AG04450 (cell line): ENCODE measurements at regions not wholly inside any gene's neighbourhood (a gene's known extent, or its start where the extent isn't known, plus 50 kb on each side); places are given as distances from the start of the nearest gene placed in this dataset.

Experiments used
- CTCF ChIA-PET: fragments of 300-600, 350-600 bp; formaldehyde crosslinking; extraction: SDS; loops from one replicate; lab custom pipeline; 2022; ENCODE audit warnings: antibody characterized with exemption, inconsistent platforms; lab: Charles Lee
- POLR2A ChIA-PET: fragments of 350-600 bp; formaldehyde crosslinking; extraction: SDS; loops from one replicate; lab custom pipeline; 2021; ENCODE audit warnings: antibody characterized with exemption, inconsistent platforms; lab: Yijun Ruan, JAX
- DNase-seq: peaks from one replicate; pipeline ENCODE4 v3.0.0-alpha.2; 2011; ENCODE audit warnings: low read depth, low spot score
- H3K27ac ChIP-seq: one replicate; pipeline ENCODE4 v1.5.1; 2012; ENCODE audit warnings: low read depth, low read length, control low read depth
- H3K27me3 ChIP-seq: one replicate; pipeline ENCODE4 v1.6.0; 2012; ENCODE audit warnings: low read length; ENCODE audit not compliant: control insufficient read depth, insufficient read depth
- H3K4me3 ChIP-seq: 2 replicates; pipeline ENCODE4 v1.5.1; 2011; ENCODE audit warnings: mild to moderate bottlenecking, low read depth, low read length, control low read depth
- H3K9me3 ChIP-seq: 2 replicates; pipeline ENCODE4 v1.5.1; 2012; ENCODE audit warnings: low read length; ENCODE audit not compliant: control insufficient read depth, insufficient read depth
- TF ChIP-seq, protein P1 (sequence below): IDR thresholded peaks from 2 replicates; pipeline ENCODE4 v1.5.1; 2011; ENCODE audit warnings: low read depth, low read length, control low read depth, inconsistent platforms

- H3K27ac ChIP-seq, result no peak overlapping the region
- TF ChIP-seq, protein P1, sequence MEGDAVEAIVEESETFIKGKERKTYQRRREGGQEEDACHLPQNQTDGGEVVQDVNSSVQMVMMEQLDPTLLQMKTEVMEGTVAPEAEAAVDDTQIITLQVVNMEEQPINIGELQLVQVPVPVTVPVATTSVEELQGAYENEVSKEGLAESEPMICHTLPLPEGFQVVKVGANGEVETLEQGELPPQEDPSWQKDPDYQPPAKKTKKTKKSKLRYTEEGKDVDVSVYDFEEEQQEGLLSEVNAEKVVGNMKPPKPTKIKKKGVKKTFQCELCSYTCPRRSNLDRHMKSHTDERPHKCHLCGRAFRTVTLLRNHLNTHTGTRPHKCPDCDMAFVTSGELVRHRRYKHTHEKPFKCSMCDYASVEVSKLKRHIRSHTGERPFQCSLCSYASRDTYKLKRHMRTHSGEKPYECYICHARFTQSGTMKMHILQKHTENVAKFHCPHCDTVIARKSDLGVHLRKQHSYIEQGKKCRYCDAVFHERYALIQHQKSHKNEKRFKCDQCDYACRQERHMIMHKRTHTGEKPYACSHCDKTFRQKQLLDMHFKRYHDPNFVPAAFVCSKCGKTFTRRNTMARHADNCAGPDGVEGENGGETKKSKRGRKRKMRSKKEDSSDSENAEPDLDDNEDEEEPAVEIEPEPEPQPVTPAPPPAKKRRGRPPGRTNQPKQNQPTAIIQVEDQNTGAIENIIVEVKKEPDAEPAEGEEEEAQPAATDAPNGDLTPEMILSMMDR, result no peak
- H3K27me3 ChIP-seq, result no peaks in the 10 kb centered on the region
- CTCF ChIA-PET, result no interaction called here
- POLR2A ChIA-PET, result no interaction called here
- no peak overlapping the region for H3K4me3 ChIP-seq
- no peak for DNase-seq
- no peaks in the 10 kb centered on the region for H3K9me3 ChIP-seq
These were observed 777.0 kb upstream of the WWC1 start for GRCh38 chr5:167514461-167514860.

- Histone ChIP-seq H3K4me3 (no peak overlapping the region), H3K9me3 (no peaks in the 10 kb centered on the region), H3K27me3 (no peaks in the 10 kb centered on the region), H3K27ac (no peak overlapping the region)
- POLR2A ChIA-PET, result no interaction called here
- DNase-seq, result no peak
- TF ChIP-seq, protein P1, result no peak
- CTCF ChIA-PET, result no interaction called here
These were observed 766.4 kb upstream of the WWC1 start for GRCh38 chr5:167525004-167525403.

DNA sequence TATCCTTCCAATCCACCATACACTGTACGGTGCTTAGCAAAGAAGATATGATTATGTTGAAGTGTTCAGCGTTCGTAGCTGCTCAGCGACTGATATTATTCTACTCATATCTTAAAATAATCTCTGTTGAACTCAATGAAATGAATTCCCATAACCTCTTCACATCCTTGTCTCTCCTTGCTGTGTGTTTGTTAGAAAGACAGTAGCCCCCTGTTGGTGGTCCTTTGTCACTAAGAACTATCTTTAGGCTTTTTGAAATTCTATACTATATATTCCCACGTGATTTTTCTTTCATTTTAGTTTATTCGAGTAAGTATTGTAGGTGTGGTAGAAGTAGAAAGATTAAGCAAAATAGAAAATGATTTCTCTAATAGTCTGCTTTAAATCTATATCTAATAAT is 762.8 kb upstream of the WWC1 start:
- Histone ChIP-seq H3K27ac (no peak overlapping the region), H3K4me3 (no peak overlapping the region), H3K27me3 (no peaks in the 10 kb centered on the region), H3K9me3 (no peaks in the 10 kb centered on the region)
- ChIA-PET POLR2A (no interaction called here), CTCF (no interaction called here)
- no peak for DNase-seq
- TF ChIP-seq, protein P1, result no peak

GRCh38 chr5:167530548-167530947 is 760.9 kb upstream of the WWC1 start:
- CTCF ChIA-PET, result no interaction called here
- TF ChIP-seq, protein P1, result no peak
- Histone ChIP-seq H3K27ac (no peak overlapping the region), H3K9me3 (no peaks in the 10 kb centered on the region), H3K27me3 (no peaks in the 10 kb centered on the region), H3K4me3 (no peak overlapping the region)
- DNase-seq, result no peak
- POLR2A ChIA-PET, result no interaction called here

DNA sequence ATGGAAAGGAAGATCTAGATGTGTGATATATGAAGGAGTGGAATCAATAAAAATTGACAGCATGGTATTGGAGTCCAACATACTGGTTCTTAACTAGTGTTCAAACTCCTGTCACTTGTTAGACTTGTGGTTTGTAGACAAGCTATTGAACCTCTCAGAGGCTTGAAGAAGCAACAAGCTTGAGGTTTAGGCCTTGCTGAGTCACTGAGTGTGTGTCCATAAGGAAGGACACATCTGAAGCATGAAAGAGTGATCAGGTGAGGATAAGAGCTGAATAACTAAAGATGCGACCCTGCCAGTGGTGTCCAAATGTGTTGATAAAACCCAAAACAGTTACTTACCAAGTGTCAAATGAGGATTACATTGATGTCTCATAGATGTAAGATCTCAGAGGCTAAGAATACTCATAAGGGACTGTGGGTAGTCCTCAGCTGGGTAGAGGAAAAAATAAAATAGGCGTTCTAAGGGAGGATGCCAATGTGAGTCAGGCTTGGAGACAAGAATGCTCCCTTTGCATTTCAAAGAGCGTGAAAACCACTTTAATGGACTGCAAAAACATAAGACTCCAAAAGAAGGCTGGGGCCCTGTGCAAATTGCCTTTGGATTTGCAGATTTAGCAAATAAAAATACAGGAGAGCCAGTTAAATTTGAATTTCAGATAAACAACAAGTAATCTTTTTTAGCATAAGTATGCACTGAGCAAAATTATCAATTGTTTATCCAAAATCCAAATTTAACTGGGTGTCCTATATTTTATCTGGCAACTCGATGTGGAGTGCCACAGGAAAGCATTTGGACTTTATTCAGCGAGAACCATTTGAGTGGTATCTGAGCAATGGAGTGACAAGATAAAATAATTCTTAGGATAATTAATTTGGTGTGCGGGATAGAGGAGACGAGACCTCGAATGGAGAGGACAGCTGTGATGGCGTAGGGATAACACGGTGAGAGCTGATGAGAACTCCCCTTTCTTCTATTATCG is 757.3 kb upstream of the WWC1 start:
- POLR2A ChIA-PET, result no interaction called here
- Histone ChIP-seq H3K27me3 (no peaks in the 10 kb centered on the region), H3K9me3 (no peaks in the 10 kb centered on the region), H3K4me3 (no peak overlapping the region), H3K27ac (no peak overlapping the region)
- TF ChIP-seq, protein P1, result no peak
- DNase-seq, result no peak
- CTCF ChIA-PET, result no interaction called here
